ENCODE measurements at regions not wholly inside any gene's neighbourhood (a gene's known extent, or its start where the extent isn't known, plus 50 kb on each side); places are given as distances from the start of the nearest gene placed in this dataset.

GRCh38 chr6:163679753-163680152 is 265.2 kb downstream of the QKI start:
- Mint-ChIP-seq H3K27ac (ENCODE audit: low read depth, unreplicated experiment) (no peak overlapping the region), H3K4me1 (ENCODE audit: insufficient read depth, unreplicated experiment) (peaks cover 5% of the 10 kb centered on the region), H3K4me3 (ENCODE audit: unreplicated experiment) (no peak overlapping the region), H3K9me3 (ENCODE audit: unreplicated experiment) (peaks cover 16% of the 10 kb centered on the region), H3K36me3 (ENCODE audit: insufficient read depth, unreplicated experiment) (no peaks in the 10 kb centered on the region), H3K27me3 (ENCODE audit: insufficient read depth, unreplicated experiment) (no peaks in the 10 kb centered on the region)
- BruUV-seq (replicated peaks), result no TSS peak
- TF ChIP-seq, protein P1, sequence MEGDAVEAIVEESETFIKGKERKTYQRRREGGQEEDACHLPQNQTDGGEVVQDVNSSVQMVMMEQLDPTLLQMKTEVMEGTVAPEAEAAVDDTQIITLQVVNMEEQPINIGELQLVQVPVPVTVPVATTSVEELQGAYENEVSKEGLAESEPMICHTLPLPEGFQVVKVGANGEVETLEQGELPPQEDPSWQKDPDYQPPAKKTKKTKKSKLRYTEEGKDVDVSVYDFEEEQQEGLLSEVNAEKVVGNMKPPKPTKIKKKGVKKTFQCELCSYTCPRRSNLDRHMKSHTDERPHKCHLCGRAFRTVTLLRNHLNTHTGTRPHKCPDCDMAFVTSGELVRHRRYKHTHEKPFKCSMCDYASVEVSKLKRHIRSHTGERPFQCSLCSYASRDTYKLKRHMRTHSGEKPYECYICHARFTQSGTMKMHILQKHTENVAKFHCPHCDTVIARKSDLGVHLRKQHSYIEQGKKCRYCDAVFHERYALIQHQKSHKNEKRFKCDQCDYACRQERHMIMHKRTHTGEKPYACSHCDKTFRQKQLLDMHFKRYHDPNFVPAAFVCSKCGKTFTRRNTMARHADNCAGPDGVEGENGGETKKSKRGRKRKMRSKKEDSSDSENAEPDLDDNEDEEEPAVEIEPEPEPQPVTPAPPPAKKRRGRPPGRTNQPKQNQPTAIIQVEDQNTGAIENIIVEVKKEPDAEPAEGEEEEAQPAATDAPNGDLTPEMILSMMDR (IDR thresholded peaks at IDR 0.05; ENCODE audit: unreplicated experiment), result no peak
- intact Hi-C loops (cut with micrococcal nuclease), result no loop called here
- ChIA-PET POLR2A (interaction anchor here (0.7 kb wide), 1 partner anchor 10 kb away, joined by 4 read pairs; no protein-coding TSS in a partner anchor), CTCF (interaction anchor here (0.6 to 1.3 kb wide), 2 partner anchors 18 to 447 kb away, joined by 3 to 4 read pairs; no protein-coding TSS in a partner anchor)
- DNase-seq (ENCODE audit: unreplicated experiment), result no peak

DNA sequence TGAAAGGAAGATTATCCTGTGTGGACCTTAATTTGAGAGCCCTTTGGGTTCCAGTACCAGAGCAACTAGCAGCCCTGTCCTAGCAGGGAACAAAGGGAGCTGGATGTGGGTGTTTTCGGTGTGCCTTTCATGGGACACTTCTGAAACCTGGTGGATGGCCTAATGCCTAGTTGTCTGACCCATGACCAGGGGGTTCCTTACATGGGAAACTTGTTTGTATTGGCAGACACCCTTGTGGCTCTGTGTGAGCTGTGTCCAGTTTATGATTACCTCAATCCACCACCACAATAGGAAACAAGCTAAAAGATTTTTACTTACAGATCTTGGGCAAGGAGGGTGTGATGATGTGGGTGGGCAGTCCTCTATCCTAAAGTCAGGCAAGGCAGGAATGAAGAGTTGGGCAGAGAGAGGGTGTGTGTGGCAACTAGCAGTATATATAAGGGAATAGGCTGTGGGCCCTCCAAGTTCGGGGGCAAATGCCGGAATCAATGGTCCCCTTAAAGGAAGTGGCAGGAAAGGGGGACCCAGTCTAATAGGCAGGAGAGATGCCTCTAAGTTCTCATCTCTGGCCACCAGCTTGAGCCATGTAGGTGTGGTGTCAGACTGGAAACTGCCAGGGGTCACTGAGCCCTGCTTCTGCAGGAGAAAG is 264.6 kb downstream of the QKI start:
- Mint-ChIP-seq H3K27ac (ENCODE audit: low read depth, unreplicated experiment) (no peak overlapping the region), H3K4me1 (ENCODE audit: insufficient read depth, unreplicated experiment) (peaks cover 5% of the 10 kb centered on the region), H3K36me3 (ENCODE audit: insufficient read depth, unreplicated experiment) (no peaks in the 10 kb centered on the region), H3K27me3 (ENCODE audit: insufficient read depth, unreplicated experiment) (no peaks in the 10 kb centered on the region), H3K9me3 (ENCODE audit: unreplicated experiment) (peaks cover 14% of the 10 kb centered on the region), H3K4me3 (ENCODE audit: unreplicated experiment) (no peak overlapping the region)
- ChIA-PET CTCF (no interaction called here), POLR2A (interaction anchor here (0.7 kb wide), 1 partner anchor 11 kb away, joined by 4 read pairs; no protein-coding TSS in a partner anchor)
- TF ChIP-seq, protein P1 (IDR thresholded peaks at IDR 0.05; ENCODE audit: unreplicated experiment), result no peak
- BruUV-seq (replicated peaks), result no TSS peak
- intact Hi-C loops (cut with micrococcal nuclease), result no loop called here
- DNase-seq (ENCODE audit: unreplicated experiment), result no peak

GRCh38 chr6:163675611-163676010 is 261.1 kb downstream of the QKI start:
- Mint-ChIP-seq H3K27ac (ENCODE audit: low read depth, unreplicated experiment) (no peak overlapping the region), H3K9me3 (ENCODE audit: unreplicated experiment) (no peaks in the 10 kb centered on the region), H3K36me3 (ENCODE audit: insufficient read depth, unreplicated experiment) (no peaks in the 10 kb centered on the region), H3K27me3 (ENCODE audit: insufficient read depth, unreplicated experiment) (no peaks in the 10 kb centered on the region), H3K4me3 (ENCODE audit: unreplicated experiment) (no peak overlapping the region), H3K4me1 (ENCODE audit: insufficient read depth, unreplicated experiment) (peaks cover 5% of the 10 kb centered on the region)
- no peak for DNase-seq (ENCODE audit: unreplicated experiment)
- no TSS peak for BruUV-seq (replicated peaks)
- ChIA-PET CTCF (no interaction called here), POLR2A (no interaction called here)
- intact Hi-C loops (cut with micrococcal nuclease), result no loop called here
- TF ChIP-seq, protein P1 (IDR thresholded peaks at IDR 0.05; ENCODE audit: unreplicated experiment), result no peak

DNA sequence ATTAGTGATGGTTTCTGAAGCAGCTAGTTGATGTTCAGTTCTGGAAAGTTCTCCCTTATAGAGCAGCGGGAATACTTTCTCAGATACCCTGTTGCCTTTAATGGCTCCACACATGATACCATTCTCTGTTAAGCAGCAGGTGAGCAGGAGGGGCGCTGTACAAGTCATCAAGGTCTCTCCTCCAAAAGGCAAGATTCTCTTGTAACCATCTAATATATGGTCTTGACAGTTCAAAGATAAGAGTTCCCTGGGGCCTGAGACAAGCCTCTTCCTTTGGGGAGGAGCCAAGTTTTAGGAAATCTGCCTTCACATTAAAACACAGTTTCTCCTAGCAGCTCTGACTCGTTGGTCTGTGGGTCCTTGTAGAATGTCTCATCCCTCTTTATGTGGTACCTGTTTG is 258.2 kb downstream of the QKI start:
- no peaks in the 10 kb centered on the region for H3K9me3 Mint-ChIP-seq (ENCODE audit: unreplicated experiment)
- CTCF ChIA-PET, result no interaction called here
- POLR2A ChIA-PET, result no interaction called here
- no peaks in the 10 kb centered on the region for H3K36me3 Mint-ChIP-seq (ENCODE audit: insufficient read depth, unreplicated experiment)
- H3K27ac Mint-ChIP-seq (ENCODE audit: low read depth, unreplicated experiment), result no peak overlapping the region
- no peak for DNase-seq (ENCODE audit: unreplicated experiment)
- BruUV-seq (replicated peaks), result no TSS peak
- peaks cover 5% of the 10 kb centered on the region for H3K4me1 Mint-ChIP-seq (ENCODE audit: insufficient read depth, unreplicated experiment)
- TF ChIP-seq, protein P1 (IDR thresholded peaks at IDR 0.05; ENCODE audit: unreplicated experiment), result no peak
- no peak overlapping the region for H3K4me3 Mint-ChIP-seq (ENCODE audit: unreplicated experiment)
- no peaks in the 10 kb centered on the region for H3K27me3 Mint-ChIP-seq (ENCODE audit: insufficient read depth, unreplicated experiment)
- intact Hi-C loops (cut with micrococcal nuclease), result no loop called here
